HCT116 (cell line): ENCODE measurements at regions not wholly inside any gene's neighbourhood (a gene's known extent, or its start where the extent isn't known, plus 50 kb on each side); places are given as distances from the start of the nearest gene placed in this dataset.

Source experiments
- ATAC-seq: fragments of 200-7000 bp; cut with Tn5 transposase; 2 replicates; pipeline ENCODE4 v1.9.1; 2020; ENCODE audit warnings: mild to moderate bottlenecking, moderate library complexity
- BruUV-seq: library from RNA; stranded (reverse); fragments of 400-500 nt; replicated peaks from 2 replicates; lab custom pipeline; 2021; lab: Mats Ljungman, UMichigan
- CTCF ChIA-PET: fragments of 300-600 bp; sonication (Branson Sonifier 250); formaldehyde crosslinking; loops from one replicate; lab custom pipeline; 2021; ENCODE audit warnings: antibody characterized with exemption; lab: Charles Lee
- POLR2A ChIA-PET: fragments of 300-600, 350-600 bp; sonication (Branson Sonifier 250); formaldehyde crosslinking; loops from one replicate; lab custom pipeline; 2021; ENCODE audit warnings: antibody characterized with exemption; lab: Charles Lee
- RAD21 ChIA-PET, 2 experiments: fragments of 300-600 bp; sonication (Branson Sonifier 250); formaldehyde crosslinking; loops; one replicate each; lab custom pipeline; 2023; ENCODE audit warnings: low total read pairs in 2 of 2; ENCODE audit not compliant: uncharacterized antibody in 2 of 2, unreplicated experiment in 2 of 2, low non-redundant PET in 1 of 2; lab: Charles Lee
- DNase-seq: peaks from one replicate; pipeline ENCODE4 v3.0.0-alpha.2; 2010; ENCODE audit warnings: low read depth, low spot score
- H2AFZ ChIP-seq: fragments of 200-600 bp; shearing (Covaris generic), sonication (generic); 2 replicates; pipeline ENCODE4 v1.6.1; 2017; ENCODE audit warnings: low read depth, mixed run types, mixed read lengths, antibody characterized with exemption, low read length; ENCODE audit not compliant: poor library complexity, severe bottlenecking
- H3K27ac ChIP-seq: 2 replicates; pipeline ENCODE4 v1.5.1; 2012; ENCODE audit warnings: low read depth, low read length
- H3K27me3 ChIP-seq: fragments of 200-600 bp; sonication (generic); 2 replicates; pipeline ENCODE4 v1.6.1; 2016; ENCODE audit warnings: mixed run types, low read length, mixed read lengths; ENCODE audit not compliant: insufficient read depth
- H3K36me3 ChIP-seq, 2 experiments: fragments of 200-500 bp in 1 of 2; fragments of 200-600 bp in 1 of 2; sonication (Bioruptor generic) in 1 of 2; sonication (generic) in 1 of 2; 2 replicates each; pipeline versions ENCODE4 v1.5.1 to v1.6.1; 2014 to 2016; ENCODE audit warnings: low read length in 2 of 2, inconsistent platforms in 1 of 2, mixed read lengths in 1 of 2, mixed run types in 1 of 2; ENCODE audit not compliant: insufficient read depth in 2 of 2, control insufficient read depth in 1 of 2
- H3K4me1 ChIP-seq, 2 experiments: fragments of 200-600 bp in 1 of 2; sonication (generic) in 1 of 2; 2 replicates each; pipeline versions ENCODE4 v1.5.1 to v1.6.1; 2012 to 2017; ENCODE audit warnings: low read length in 2 of 2, inconsistent platforms in 1 of 2, mild to moderate bottlenecking in 1 of 2, mixed read lengths in 1 of 2, mixed run types in 1 of 2, moderate library complexity in 1 of 2; ENCODE audit not compliant: insufficient read depth in 2 of 2, control insufficient read depth in 1 of 2
- H3K4me2 ChIP-seq: fragments of 200-600 bp; sonication (generic); 2 replicates; pipeline ENCODE4 v1.6.1; 2017; ENCODE audit warnings: mixed run types, low read length, mixed read lengths
- H3K4me3 ChIP-seq, 2 experiments: fragments of 200-600 bp in 1 of 2; sonication (generic) in 1 of 2; replicated peaks in 1 of 2; 2 replicates each; pipeline ENCODE4 v1.5.1; 2011 to 2016; ENCODE audit warnings: low read length in 2 of 2, control low read depth in 1 of 2, low read depth in 1 of 2, mild to moderate bottlenecking in 1 of 2, mixed read lengths in 1 of 2, mixed run types in 1 of 2
- H3K79me2 ChIP-seq: fragments of 200-600 bp; sonication (generic); 2 replicates; pipeline ENCODE4 v1.6.1; 2017; ENCODE audit warnings: mild to moderate bottlenecking, mixed run types, low read length, moderate library complexity, mixed read lengths; ENCODE audit not compliant: insufficient read depth
- H3K9ac ChIP-seq: fragments of 200-600 bp; sonication (generic); 2 replicates; pipeline ENCODE4 v1.6.1; 2016; ENCODE audit warnings: low read length, mixed read lengths
- H3K9me2 ChIP-seq: fragments of 200-600 bp; sonication (generic), shearing (Covaris generic); 2 replicates; pipeline ENCODE4 v1.6.1; 2017; ENCODE audit warnings: mixed run types, mild to moderate bottlenecking, moderate library complexity; ENCODE audit not compliant: insufficient read depth
- H3K9me3 ChIP-seq, 2 experiments: fragments of 200-500 bp in 1 of 2; fragments of 200-600 bp in 1 of 2; sonication (Bioruptor generic) in 1 of 2; sonication (generic) in 1 of 2; 2 replicates each; pipeline ENCODE4 v1.6.1; 2014 to 2017; ENCODE audit warnings: low read length in 2 of 2, mixed read lengths in 2 of 2, inconsistent platforms in 1 of 2, low read depth in 1 of 2, mild to moderate bottlenecking in 1 of 2, mixed run types in 1 of 2, moderate library complexity in 1 of 2; ENCODE audit not compliant: control insufficient read depth in 1 of 2, insufficient read depth in 1 of 2
- H4K20me1 ChIP-seq: fragments of 200-600 bp; sonication (generic), shearing (Covaris generic); 2 replicates; pipeline ENCODE4 v1.6.1; 2017; ENCODE audit warnings: mixed run types, mild to moderate bottlenecking, moderate library complexity; ENCODE audit not compliant: insufficient read depth
- ATF3 ChIP-seq: IDR thresholded peaks from 2 replicates; pipeline ENCODE4 v1.6.1; 2012
- CBX3 ChIP-seq: IDR thresholded peaks from 2 replicates; pipeline ENCODE4 v1.6.1; 2012; ENCODE audit warnings: low read depth
- CEBPB ChIP-seq: IDR thresholded peaks from 2 replicates; pipeline ENCODE4 v1.6.1; 2012; ENCODE audit warnings: low read depth
- EGR1 ChIP-seq: IDR thresholded peaks from 2 replicates; pipeline ENCODE4 v1.6.1; 2012; ENCODE audit warnings: low read depth
- ELF1 ChIP-seq: IDR thresholded peaks from 2 replicates; pipeline ENCODE4 v1.6.1; 2012; ENCODE audit warnings: low read depth, borderline replicate concordance
- EZH2 ChIP-seq: fragments of 200-600 bp; sonication (generic); IDR thresholded peaks from 2 replicates; pipeline ENCODE4 v1.6.1; 2017; ENCODE audit warnings: antibody characterized with exemption, mixed run types
- EZH2phosphoT487 ChIP-seq: fragments of 200-600 bp; IDR thresholded peaks from 2 replicates; pipeline ENCODE4 v1.6.1; 2018; ENCODE audit warnings: antibody characterized with exemption, borderline replicate concordance
- FOSL1 ChIP-seq: IDR thresholded peaks from 2 replicates; pipeline ENCODE4 v1.6.1; 2012; ENCODE audit warnings: low read depth
- MAX ChIP-seq: IDR thresholded peaks from 2 replicates; pipeline ENCODE4 v1.6.1; 2012
- POLR2A ChIP-seq: IDR thresholded peaks from 2 replicates; pipeline ENCODE4 v1.7.0; 2011; ENCODE audit warnings: borderline replicate concordance; ENCODE audit not compliant: insufficient read depth, insufficient read length; ENCODE audit errors: extremely low read depth
- POLR2AphosphoS5 ChIP-seq: IDR thresholded peaks from 2 replicates; pipeline ENCODE4 v1.6.1; 2011; ENCODE audit warnings: mild to moderate bottlenecking, low read depth, low read length, moderate library complexity
- RAD21 ChIP-seq: IDR thresholded peaks from 2 replicates; pipeline ENCODE4 v1.6.1; 2012; ENCODE audit warnings: low read depth, mild to moderate bottlenecking
- SIN3A ChIP-seq: IDR thresholded peaks from 2 replicates; pipeline ENCODE4 v1.6.1; 2012; ENCODE audit warnings: low read depth
- SP1 ChIP-seq: IDR thresholded peaks from 2 replicates; pipeline ENCODE4 v1.6.1; 2012; ENCODE audit warnings: low read depth
- SRF ChIP-seq: IDR thresholded peaks from 2 replicates; pipeline ENCODE4 v1.6.1; 2012; ENCODE audit warnings: low read depth
- TCF7L2 ChIP-seq: IDR thresholded peaks from 2 replicates; pipeline ENCODE4 v1.7.0; 2011; ENCODE audit warnings: borderline replicate concordance, inconsistent platforms; ENCODE audit not compliant: insufficient read depth, insufficient read length; ENCODE audit errors: extremely low read depth
- ZBTB33 ChIP-seq: IDR thresholded peaks from 2 replicates; pipeline ENCODE4 v1.6.1; 2011; ENCODE audit warnings: mild to moderate bottlenecking, low read length, moderate library complexity; ENCODE audit not compliant: insufficient replicate concordance; ENCODE audit errors: extremely low read depth
- ZFX ChIP-seq: fragments of 450-650 bp; IDR thresholded peaks from 2 replicates; pipeline ENCODE4 v1.6.1; 2017
- intact Hi-C: fragments of 100-400 bp; cut with micrococcal nuclease; formaldehyde crosslinking; loops from 2 replicates; pipeline ENCODE4 v1.10.0; 2022
- TF ChIP-seq, protein P1 (sequence below): IDR thresholded peaks from 2 replicates; pipeline ENCODE4 v1.6.1; 2012; ENCODE audit warnings: low read depth

DNA sequence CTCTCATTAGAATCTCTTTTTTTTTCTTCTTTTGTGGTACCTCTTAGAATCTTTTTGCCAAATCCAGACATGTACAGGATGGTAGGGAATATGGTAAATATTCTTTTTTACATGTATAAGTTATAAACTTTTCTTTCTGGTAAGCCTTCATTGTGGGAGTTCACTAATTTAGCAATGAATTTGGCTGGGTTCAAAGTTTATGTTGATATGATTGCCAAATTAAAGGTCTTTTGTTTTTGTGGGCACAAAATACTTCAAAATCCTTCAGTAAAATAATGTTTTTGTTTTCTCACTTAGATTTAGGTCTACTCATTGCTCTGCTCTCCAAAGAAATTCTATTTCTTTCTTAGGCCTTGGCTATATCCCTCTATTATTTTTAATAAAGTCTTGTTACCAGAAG lies 1405.9 kb upstream of the ALCAM start:
- no peaks in the 10 kb centered on the region for H3K9me3 ChIP-seq
- ChIA-PET RAD21 (no interaction called here), POLR2A (no interaction called here), CTCF (no interaction called here)
- no peak overlapping the region for H3K27ac ChIP-seq
- no TSS peak for BruUV-seq
- no peaks in the 10 kb centered on the region for H3K4me1 ChIP-seq
- H3K4me2 ChIP-seq, result no peak overlapping the region
- H3K9me2 ChIP-seq, result no peaks in the 10 kb centered on the region
- ATAC-seq, result no peak
- H4K20me1 ChIP-seq, result no peaks in the 10 kb centered on the region
- no peaks in the 10 kb centered on the region for H3K79me2 ChIP-seq
- intact Hi-C loops, result no loop called here
- H3K4me3 ChIP-seq, result no peak overlapping the region
- no peaks in the 10 kb centered on the region for H3K36me3 ChIP-seq
- H2AFZ ChIP-seq, result peak overlapping the region; percentile 21
- H3K9ac ChIP-seq, result no peak overlapping the region
- no peak for DNase-seq
- TF ChIP-seq ZFX (no peak), ZBTB33 (no peak), POLR2AphosphoS5 (no peak), TCF7L2 (no peak), SRF (no peak), SIN3A (no peak), MAX (no peak), FOSL1 (no peak), ELF1 (no peak), EZH2phosphoT487 (no peak), SP1 (no peak), EZH2 (no peak), ATF3 (no peak), RAD21 (no peak), CBX3 (no peak), POLR2A (no peak), EGR1 (no peak), CEBPB (no peak)
- TF ChIP-seq, protein P1, sequence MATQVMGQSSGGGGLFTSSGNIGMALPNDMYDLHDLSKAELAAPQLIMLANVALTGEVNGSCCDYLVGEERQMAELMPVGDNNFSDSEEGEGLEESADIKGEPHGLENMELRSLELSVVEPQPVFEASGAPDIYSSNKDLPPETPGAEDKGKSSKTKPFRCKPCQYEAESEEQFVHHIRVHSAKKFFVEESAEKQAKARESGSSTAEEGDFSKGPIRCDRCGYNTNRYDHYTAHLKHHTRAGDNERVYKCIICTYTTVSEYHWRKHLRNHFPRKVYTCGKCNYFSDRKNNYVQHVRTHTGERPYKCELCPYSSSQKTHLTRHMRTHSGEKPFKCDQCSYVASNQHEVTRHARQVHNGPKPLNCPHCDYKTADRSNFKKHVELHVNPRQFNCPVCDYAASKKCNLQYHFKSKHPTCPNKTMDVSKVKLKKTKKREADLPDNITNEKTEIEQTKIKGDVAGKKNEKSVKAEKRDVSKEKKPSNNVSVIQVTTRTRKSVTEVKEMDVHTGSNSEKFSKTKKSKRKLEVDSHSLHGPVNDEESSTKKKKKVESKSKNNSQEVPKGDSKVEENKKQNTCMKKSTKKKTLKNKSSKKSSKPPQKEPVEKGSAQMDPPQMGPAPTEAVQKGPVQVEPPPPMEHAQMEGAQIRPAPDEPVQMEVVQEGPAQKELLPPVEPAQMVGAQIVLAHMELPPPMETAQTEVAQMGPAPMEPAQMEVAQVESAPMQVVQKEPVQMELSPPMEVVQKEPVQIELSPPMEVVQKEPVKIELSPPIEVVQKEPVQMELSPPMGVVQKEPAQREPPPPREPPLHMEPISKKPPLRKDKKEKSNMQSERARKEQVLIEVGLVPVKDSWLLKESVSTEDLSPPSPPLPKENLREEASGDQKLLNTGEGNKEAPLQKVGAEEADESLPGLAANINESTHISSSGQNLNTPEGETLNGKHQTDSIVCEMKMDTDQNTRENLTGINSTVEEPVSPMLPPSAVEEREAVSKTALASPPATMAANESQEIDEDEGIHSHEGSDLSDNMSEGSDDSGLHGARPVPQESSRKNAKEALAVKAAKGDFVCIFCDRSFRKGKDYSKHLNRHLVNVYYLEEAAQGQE, result no peak
- TF ChIP-seq, all 23 proteins: peak for 0
- no peaks in the 10 kb centered on the region for H3K27me3 ChIP-seq
